M059J (cell line): ENCODE measurements at regions not wholly inside any gene's neighbourhood (a gene's known extent, or its start where the extent isn't known, plus 50 kb on each side); places are given as distances from the start of the nearest gene placed in this dataset.
A peak's percentile ranks its signal among the peaks of the same experiment; 100 is the strongest.

Experiments used
- DNase-seq: peaks from one replicate; pipeline ENCODE4 v3.0.0-alpha.2; 2012; ENCODE audit warnings: low read depth

DNA sequence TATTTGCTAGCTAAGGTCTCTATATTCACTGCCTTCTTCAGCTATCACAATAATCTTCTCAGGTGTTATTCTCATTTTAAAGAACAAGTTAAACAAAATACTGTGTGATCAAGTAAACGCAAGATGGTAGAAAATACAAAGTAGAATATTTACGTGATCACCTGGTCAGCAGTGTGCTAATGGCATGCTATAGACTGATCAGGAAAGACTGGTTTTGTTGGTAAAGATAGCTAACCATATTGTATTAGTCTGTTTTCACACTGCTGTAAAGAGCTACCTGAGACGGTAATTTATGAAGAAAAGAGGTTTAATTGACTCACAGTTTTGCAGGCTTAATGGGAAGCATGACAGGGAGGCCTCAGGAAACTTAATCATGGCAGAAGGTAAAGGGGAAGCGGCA is 50.4 kb downstream of the ZBTB38 start:
- no peak for DNase-seq

DNA sequence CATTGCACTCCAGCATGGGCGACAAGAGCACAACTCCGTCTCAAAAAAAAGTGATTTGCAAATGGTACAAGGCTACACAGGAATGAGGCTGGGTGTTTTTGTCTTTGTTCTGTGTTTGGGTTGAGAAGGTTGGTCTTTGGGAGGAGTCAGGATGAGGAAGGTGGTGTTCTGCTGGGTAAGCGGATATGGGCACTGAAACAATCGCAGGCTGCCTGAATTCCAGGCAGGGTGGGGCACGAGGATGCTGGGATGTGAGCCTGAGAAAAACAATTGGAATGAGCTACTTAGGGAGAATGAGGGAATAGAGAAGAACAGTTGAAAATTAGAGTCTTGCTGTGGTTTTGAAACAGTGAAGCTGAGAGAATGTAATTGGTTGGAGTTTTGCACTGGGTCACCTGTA is 51.6 kb downstream of the ZBTB38 start:
- no peak for DNase-seq

DNA sequence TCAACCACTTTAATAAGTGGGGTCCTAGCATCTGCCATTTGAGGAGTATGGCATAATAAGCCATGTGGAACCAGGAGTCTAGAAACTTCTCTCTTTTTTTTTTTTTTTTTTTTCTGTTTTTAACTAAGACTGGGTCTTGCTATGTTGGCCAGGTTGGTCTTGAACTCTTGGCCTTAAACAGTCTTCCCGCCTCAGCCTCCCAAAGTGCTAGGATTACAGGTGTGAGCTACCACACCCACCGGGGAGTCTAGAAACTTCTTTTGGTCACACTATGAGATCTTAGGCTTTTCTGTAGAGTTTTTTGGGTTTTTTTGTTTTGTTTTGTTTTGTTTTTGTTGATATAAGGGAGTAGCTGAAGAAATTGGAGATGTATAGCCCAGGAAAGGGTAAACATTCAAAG is 52.9 kb downstream of the ZBTB38 start:
- DNase-seq = no peak

DNA sequence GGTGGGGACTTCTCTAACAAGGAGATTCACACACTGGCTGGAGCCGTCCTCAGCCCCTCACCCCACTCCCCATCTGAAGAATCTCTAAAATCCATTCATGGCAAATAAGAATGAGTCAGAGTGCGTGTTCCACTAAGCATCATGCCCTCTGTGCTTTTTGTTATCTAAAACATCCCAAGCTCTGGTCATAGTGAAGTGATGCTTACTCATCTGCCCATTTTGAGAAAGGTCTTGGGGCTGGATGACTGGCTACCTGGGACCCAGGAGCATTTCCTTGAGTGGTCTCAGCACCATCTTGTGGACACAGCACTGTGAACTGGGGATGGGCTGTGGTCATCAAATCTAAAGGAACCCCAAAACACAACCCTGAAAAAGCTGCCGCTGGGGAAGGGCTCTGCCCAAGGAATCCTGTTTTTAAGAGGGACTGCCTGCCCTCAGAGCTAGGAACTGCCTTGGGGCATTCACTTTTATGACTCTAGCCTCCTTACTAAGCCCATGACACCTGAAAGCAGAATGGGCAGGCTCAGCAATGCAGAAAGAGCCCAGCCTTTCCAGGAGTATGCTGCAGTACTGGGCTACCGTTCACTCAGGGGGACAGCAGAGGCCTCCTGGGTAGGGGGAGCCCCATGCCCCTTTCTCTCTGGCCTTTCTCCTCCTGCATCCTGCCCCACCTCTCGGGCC is 53.5 kb downstream of the ZBTB38 start:
- peak; percentile 96 for DNase-seq

DNA sequence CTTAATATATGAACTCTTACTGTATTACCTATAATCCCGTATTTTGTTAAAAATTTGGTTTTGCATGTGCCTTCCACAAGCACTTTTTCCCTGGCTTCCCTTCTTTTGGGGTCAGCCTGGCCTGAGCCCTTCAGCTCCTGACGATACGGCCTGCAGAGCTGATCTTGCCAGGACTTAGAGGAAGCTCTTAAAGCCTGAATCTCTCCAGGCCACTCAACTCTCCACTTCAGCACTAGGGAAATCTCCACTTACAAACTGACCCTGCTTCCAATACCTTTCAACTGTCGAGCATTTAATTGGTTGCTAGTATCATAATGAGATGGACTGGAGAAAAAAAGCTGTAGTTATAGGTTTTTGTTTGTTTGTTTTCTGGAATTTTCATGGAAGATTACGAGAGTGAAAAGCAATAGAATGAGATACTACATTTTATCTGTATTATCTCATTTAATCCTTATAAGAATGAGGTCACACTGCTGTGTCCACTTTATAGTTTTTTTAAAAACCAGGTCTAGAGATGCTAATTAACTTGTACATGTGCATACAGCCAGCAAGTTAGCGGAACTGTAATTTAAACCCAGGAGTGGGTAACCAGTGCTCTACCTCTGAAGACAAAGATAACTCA is 54.8 kb downstream of the ZBTB38 start:
- DNase-seq = no peak

DNA sequence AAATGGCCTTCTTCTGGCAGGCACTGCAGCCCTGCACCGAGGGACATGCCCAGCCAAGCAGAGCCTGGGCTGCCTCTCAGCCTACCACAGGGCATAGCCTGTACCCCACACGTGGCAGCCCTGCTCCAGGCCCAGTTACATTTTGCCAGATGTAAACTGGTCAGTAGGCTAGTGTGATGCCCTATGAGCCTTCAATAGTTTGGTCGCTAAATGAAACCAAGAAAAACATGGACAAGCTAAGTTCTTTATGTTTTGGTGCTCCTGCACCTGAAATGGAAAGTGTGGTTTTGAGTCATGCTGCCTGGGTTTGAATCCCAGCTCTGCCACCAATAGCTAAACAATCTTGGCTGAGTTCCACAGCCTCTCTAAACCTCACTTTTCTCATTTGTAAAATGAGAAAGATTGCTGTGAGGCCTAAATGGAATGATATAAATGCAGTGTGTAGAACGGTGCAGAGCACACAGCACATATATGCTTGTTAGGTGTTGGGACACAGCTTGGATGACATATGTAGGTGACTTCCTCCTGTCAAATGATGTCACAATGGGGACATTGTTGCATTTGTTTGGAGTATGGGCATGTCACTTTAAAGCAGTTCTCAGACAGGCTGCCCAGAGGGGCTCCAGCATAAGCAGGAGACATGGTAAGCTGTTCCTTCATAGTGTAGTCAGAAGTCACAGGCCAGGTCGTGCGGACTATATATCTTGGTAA is 57.4 kb downstream of the ZBTB38 start:
- DNase-seq = peak; percentile 86

DNA sequence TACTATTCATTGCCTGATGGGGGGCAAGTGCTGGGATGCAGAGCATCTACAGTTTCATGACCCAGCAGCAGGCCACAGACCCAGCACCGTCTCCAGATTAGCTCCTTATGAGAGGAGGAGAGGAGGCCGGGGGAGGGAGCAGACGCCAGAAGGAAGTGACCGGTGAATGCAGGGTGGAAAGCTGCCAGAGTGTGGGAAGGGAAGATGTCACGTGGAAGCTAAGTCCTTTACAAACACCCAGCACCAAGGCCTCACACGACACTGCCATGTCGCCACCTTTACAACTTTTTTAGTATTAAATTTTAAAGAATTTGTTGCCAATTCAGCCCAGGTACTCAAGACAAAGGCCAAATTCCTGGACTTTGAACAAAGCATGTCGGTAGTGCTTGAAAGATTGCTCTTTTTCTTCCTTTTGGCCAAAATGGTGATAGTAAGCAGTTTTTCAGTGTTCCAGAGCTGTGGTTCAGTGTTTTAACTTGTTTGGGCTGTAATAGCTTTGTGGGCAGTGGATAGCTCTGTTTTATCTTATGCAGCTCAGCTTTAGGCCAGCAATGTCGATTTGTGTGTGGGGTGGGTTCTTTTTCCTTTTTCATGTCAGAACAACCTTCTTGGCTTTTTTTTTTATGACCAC is 58.2 kb downstream of the ZBTB38 start:
- peak; percentile 83 for DNase-seq

DNA sequence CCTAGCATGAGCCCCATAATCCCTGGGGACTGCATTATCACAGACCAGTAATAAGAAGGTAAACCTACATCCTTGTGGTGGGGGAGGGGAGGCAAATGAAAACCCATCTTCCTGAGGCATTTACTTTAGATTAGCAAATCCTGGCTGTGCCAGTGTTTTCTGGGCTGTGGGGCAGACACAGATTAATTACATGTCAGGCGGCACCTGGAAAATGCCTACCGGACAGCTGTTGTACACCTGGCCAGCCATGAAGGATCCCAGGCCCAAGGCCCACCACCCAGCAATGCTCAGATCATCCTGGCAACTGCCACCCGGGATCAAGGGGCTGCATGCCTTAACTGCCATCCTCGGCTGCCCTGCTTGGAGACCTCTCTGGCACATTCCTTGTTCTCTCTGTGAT is 59.1 kb upstream of the RASA2 start:
- DNase-seq = no peak

DNA sequence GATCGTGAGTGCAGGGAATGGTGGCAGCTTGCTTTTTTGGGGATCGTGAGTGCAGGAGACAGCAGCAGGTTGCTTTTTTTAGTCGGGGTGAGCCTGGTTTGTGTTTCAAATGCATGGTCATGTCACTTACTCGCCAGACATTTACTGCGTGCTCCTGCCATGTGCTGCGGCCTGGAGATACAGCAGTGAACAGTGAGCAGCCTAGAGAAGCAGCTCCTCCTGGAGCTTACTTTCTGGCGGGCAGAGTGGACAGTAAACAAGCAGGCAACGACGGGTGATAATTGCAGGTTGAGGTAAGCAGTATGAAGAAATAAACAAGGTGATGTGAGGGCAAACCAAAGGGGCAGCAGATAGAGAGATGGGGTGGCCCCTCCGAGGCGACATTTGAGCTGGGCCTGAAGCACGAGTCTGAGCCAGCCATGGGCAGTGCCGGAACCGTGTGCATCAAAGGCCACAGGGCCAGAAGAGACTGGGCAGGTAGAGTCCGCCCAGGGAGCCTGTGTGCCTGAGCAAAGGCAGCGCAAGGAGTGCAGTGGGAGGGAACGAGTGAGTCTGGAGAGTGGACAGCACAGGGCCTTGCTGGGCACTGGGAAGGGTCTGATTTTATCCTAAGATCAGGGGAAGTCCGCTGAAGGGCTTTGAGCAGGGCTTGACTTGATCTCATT is 57.3 kb upstream of the RASA2 start:
- no peak for DNase-seq

DNA sequence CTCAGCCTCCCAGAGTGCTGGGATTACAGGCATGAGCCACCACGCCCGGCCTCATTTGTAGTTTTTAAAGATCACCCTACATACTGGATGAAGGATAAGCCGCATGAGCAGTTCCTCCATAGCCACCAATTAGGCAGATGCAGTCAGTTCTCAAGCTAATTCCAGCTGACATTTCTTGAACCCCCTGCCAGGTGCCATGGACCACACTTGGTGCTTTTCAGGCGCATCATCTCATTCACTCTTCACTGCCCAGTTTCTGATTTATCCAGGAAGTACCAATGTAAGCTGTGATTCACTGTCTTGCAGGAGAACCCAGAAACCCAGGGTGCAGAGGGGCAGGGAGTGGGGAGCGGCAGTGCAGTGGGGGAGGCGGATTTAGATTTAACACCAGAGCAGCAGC is 56.5 kb upstream of the RASA2 start:
- DNase-seq = no peak

DNA sequence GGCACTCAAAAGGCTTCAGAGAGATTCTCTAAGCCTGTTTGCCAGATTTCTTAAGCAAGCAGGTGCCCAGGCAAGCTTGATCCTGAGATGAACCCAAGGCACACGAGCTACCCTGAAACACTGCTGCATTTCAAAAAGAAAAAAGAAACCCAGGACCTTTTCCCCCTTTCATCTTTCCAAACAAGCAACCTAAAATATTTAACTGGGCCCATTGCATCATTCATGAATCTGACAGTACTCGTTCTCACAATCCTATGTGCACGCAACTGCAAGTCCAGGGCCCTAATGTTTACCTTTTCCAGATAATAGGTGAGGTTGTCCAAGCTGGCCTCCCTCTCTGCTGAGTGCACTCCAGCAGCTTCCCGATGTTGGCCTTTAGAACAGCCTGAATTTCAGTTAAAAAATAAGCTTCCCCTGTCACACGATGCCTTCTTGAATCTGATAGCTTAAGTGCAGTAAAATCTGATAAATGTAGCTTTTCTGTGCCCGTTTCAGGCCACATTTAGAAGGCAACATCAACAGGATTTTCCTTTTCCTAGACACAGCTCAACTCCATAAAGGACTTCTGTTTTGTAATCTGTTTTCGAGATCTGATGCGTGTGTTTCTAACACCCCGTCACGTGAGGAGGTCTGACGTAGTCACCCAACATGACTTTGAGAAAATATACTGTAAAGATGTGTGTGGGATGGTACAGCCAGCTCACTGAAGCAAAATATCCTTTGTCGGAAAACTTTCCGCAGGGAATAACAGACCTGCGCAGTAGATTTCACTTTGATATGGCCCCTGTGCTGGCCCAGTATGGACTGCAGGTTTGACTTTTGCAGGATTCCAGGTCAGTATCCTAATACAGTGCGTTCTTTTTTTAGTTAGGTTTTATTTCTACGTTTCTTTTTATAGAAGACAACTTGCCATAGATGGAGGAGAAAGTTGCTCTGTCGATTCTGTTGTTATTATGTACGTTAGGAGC is 55.1 kb upstream of the RASA2 start:
- no peak for DNase-seq

DNA sequence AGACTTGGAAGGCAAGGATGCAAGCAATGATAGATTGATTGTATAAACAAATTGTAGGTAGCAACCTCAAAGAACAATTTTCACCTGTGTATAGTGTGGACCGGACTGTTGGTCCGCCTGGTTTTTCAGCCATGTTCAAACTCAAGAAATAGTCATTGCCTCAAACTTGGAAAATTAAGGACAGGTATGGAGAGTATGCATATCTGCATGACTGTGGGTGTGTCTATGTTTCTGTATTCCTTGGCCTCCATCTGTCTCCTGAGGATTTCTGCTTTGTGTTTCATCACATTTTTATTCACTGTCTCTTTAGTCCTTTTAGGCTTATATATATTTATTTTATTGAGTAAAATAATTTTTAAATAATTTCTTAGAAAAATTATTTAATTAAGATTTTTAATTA is 53.9 kb upstream of the RASA2 start:
- no peak for DNase-seq

DNA sequence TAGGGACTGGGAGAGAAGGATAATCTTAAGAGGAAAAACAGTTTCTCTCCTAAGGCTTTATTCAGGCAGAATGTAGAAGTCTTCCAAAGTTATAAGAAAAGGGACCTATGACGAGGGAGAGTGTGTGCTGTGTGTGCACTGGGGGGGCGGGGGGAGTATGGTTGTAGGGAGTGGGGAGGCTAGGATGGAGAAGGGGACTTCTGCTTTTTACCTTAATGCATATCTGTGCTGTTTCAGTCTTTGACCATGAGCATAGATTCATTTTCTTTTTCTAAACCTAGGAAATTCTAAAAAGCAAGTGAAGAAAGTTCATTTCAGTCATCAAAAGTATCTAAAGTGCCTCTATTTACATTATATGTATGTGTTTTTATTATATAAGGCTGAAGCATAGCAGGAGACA is 52.6 kb upstream of the RASA2 start:
- DNase-seq = no peak

DNA sequence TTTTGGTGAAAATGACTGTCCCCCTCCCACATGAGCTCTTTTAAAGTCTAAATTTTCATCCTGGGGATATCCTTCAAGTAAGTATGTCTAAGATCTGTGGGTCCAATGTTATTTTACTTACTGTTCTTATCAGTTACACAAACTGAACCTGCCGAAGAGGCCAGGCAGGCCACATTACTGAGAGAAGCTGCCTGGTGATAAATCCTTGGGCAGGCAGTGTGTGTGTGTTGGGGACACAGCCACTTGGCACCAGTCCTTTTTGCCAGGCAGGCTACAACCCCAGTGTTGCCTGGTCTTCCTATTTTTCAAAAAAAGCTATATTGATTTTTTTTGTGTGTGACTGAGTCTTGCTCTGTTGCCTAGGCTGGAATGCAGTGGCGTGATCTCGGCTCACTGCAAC is 50.6 kb upstream of the RASA2 start:
- DNase-seq = no peak
